SHP77 treated with DMSO at 0.1 percent for 48 hours (cell line): ENCODE measurements at regions not wholly inside any gene's neighbourhood (a gene's known extent, or its start where the extent isn't known, plus 50 kb on each side); places are given as distances from the start of the nearest gene placed in this dataset.
A peak's percentile ranks its signal among the peaks of the same experiment; 100 is the strongest.
"Not testable (repeated sequence)": the region's sequence is repeated elsewhere in the genome, so short reads cannot be mapped to it uniquely, and the experiment has no call there.

Experiments
- DNase-seq: peaks from one replicate; lab custom pipeline; 2025; lab: John Stamatoyannopoulos, UW

- no peak for DNase-seq
These were observed 822.1 kb downstream of the TENT5A start for GRCh38 chr6:80930376-80930775.

- DNase-seq, result no peak
These were observed 817.3 kb downstream of the BCKDHB start for GRCh38 chr6:80923816-80924215.

GRCh38 chr6:80922916-80923455 is 816.5 kb downstream of the BCKDHB start:
- DNase-seq, result no peak

GRCh38 chr6:80921861-80922460 is 815.5 kb downstream of the BCKDHB start:
- no peak for DNase-seq

GRCh38 chr6:80907831-80908230 is 801.4 kb downstream of the BCKDHB start:
- no peak for DNase-seq

- no peak for DNase-seq
These were observed 797.2 kb downstream of the BCKDHB start for GRCh38 chr6:80903711-80904110.

- no peak for DNase-seq
These were observed 780.0 kb downstream of the BCKDHB start for GRCh38 chr6:80886475-80886874.

GRCh38 chr6:80872951-80873308 is 766.5 kb downstream of the BCKDHB start:
- no peak for DNase-seq

- no peak for DNase-seq
These were observed 765.9 kb downstream of the BCKDHB start for GRCh38 chr6:80872199-80872950.

GRCh38 chr6:80862756-80863155 is 756.3 kb downstream of the BCKDHB start:
- no peak for DNase-seq

GRCh38 chr6:80860107-80860506 is 753.6 kb downstream of the BCKDHB start:
- no peak for DNase-seq

- DNase-seq, result not testable (repeated sequence)
These were observed 741.5 kb downstream of the BCKDHB start for GRCh38 chr6:80847973-80848372.

- no peak for DNase-seq
These were observed 725.9 kb downstream of the BCKDHB start for GRCh38 chr6:80832337-80832736.

- DNase-seq, result no peak
These were observed 686.9 kb downstream of the BCKDHB start for GRCh38 chr6:80793411-80793810.

- no peak for DNase-seq
These were observed 685.7 kb downstream of the BCKDHB start for GRCh38 chr6:80792151-80792550.

- DNase-seq, result no peak
These were observed 683.6 kb downstream of the BCKDHB start for GRCh38 chr6:80789912-80790570.

- DNase-seq, result not testable (repeated sequence)
These were observed 676.8 kb downstream of the BCKDHB start for GRCh38 chr6:80783271-80783670.

GRCh38 chr6:80771941-80772340 is 665.5 kb downstream of the BCKDHB start:
- DNase-seq, result no peak

- DNase-seq, result no peak
These were observed 662.6 kb downstream of the BCKDHB start for GRCh38 chr6:80769106-80769505.

GRCh38 chr6:80767808-80768207 is 661.3 kb downstream of the BCKDHB start:
- no peak for DNase-seq

GRCh38 chr6:80744213-80744612 is 637.7 kb downstream of the BCKDHB start:
- DNase-seq, result no peak

- peak; percentile 3 for DNase-seq
These were observed 636.0 kb downstream of the BCKDHB start for GRCh38 chr6:80742481-80742880.

GRCh38 chr6:80733641-80734040 is 627.2 kb downstream of the BCKDHB start:
- no peak for DNase-seq
